Adrenal gland (tissue), 5 donors: ENCODE measurements at regions not wholly inside any gene's neighbourhood (a gene's known extent, or its start where the extent isn't known, plus 50 kb on each side); places are given as distances from the start of the nearest gene placed in this dataset.

ENCODE experiments used
- POLR2A ChIP-seq, 2 donors: fragments of 450-650 bp; IDR thresholded peaks; one replicate each; pipeline ENCODE4 v1.6.1; 2017; ENCODE audit warnings: antibody characterized with exemption in 2 of 2, mild to moderate bottlenecking in 2 of 2, moderate library complexity in 1 of 2
- TF ChIP-seq, protein P1 (sequence below), 6 experiments: fragments of 450-650 bp in 4 of 6; fragments of 200-600 bp in 2 of 6; sonication (generic) in 1 of 6; IDR thresholded peaks; 1 replicate in 5 of 6; 2 replicates in 1 of 6; pipeline versions ENCODE4 v1.5.1 to v1.8.0; 2016 to 2021; ENCODE audit warnings: antibody characterized with exemption in 6 of 6, mild to moderate bottlenecking in 2 of 6, moderate library complexity in 1 of 6
- donor health status: DM: no; HTN: no; CAD: no.

DNA sequence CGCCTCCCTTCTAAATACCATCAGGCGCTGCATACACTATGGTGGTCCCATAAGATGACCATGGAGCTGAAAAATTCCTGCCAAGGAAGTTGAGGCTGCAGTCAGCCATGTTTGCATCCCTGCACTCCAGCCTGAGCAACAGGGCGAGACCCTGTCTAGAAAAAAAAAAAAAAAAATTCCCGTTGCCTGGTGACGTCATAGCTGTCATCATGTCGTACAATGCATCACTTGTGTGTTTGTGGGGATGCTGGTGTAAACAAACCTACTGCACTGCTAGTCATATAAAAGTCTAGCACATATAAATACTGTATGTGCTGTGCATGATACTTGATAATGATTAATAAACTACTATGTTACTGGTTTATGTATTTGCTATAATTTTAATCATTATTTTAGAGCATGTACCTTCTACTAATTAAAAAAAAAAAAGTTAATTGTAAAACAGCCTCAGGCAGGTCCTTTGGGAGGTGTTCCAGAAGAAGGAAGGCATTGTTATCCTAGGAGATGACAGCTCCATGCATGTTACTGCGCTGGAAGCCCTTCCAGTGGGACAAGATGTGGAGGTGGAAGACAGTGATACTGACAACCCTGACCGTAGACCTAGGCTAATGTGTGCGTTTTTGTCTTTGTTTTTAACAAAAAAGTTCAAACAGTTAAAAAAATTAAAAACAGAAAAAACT is 132.6 kb downstream of the BANF2 start:
- TF ChIP-seq POLR2A (IDR thresholded peaks at IDR 0.05): no peak
- TF ChIP-seq, protein P1, sequence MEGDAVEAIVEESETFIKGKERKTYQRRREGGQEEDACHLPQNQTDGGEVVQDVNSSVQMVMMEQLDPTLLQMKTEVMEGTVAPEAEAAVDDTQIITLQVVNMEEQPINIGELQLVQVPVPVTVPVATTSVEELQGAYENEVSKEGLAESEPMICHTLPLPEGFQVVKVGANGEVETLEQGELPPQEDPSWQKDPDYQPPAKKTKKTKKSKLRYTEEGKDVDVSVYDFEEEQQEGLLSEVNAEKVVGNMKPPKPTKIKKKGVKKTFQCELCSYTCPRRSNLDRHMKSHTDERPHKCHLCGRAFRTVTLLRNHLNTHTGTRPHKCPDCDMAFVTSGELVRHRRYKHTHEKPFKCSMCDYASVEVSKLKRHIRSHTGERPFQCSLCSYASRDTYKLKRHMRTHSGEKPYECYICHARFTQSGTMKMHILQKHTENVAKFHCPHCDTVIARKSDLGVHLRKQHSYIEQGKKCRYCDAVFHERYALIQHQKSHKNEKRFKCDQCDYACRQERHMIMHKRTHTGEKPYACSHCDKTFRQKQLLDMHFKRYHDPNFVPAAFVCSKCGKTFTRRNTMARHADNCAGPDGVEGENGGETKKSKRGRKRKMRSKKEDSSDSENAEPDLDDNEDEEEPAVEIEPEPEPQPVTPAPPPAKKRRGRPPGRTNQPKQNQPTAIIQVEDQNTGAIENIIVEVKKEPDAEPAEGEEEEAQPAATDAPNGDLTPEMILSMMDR (IDR thresholded peaks at IDR 0.05): no peak
